ENCODE measurements at regions not wholly inside any gene's neighbourhood (a gene's known extent, or its start where the extent isn't known, plus 50 kb on each side); places are given as distances from the start of the nearest gene placed in this dataset.
"Not testable (repeated sequence)": the region's sequence is repeated elsewhere in the genome, so short reads cannot be mapped to it uniquely, and the experiment has no call there.

GRCh38 chr12:75941661-75942060 is 89.9 kb downstream of the PHLDA1 start:
- DNase-seq = not testable (repeated sequence)

- no peak for DNase-seq
These were observed 92.4 kb downstream of the PHLDA1 start for GRCh38 chr12:75939016-75939642.

- no peak for DNase-seq
These were observed 93.4 kb downstream of the PHLDA1 start for GRCh38 chr12:75938189-75938588.

- no peak for DNase-seq
These were observed 94.1 kb downstream of the PHLDA1 start for GRCh38 chr12:75937486-75937885.

- DNase-seq = no peak
These were observed 94.8 kb downstream of the PHLDA1 start for GRCh38 chr12:75936515-75937440.

GRCh38 chr12:75935539-75936242 is 95.9 kb downstream of the PHLDA1 start:
- no peak for DNase-seq

GRCh38 chr12:75933101-75933500 is 98.5 kb downstream of the PHLDA1 start:
- DNase-seq = no peak

- DNase-seq = no peak
These were observed 99.3 kb downstream of the PHLDA1 start for GRCh38 chr12:75932241-75932640.

- DNase-seq = no peak
These were observed 107.5 kb downstream of the PHLDA1 start for GRCh38 chr12:75923964-75924666.

- no peak for DNase-seq
These were observed 108.5 kb downstream of the PHLDA1 start for GRCh38 chr12:75922944-75923642.

- DNase-seq = no peak
These were observed 109.8 kb downstream of the PHLDA1 start for GRCh38 chr12:75921622-75922289.

- DNase-seq = no peak
These were observed 113.9 kb downstream of the PHLDA1 start for GRCh38 chr12:75917715-75918114.

- DNase-seq = no peak
These were observed 114.5 kb downstream of the PHLDA1 start for GRCh38 chr12:75917083-75917482.

- DNase-seq = peak in 1 of 2 experiments; percentile 8
These were observed 117.8 kb downstream of the PHLDA1 start for GRCh38 chr12:75913502-75914351.

- DNase-seq = peak; percentile 49 to 52
These were observed 121.6 kb downstream of the PHLDA1 start for GRCh38 chr12:75909714-75910656.

- peak; percentile 91 to 94 for DNase-seq
These were observed 122.5 kb downstream of the PHLDA1 start for GRCh38 chr12:75908961-75909605.

GRCh38 chr12:75905922-75906321 is 125.7 kb downstream of the PHLDA1 start:
- DNase-seq = no peak

- DNase-seq = peak in 1 of 2 experiments; percentile 1
These were observed 130.8 kb downstream of the PHLDA1 start for GRCh38 chr12:75900781-75901254.

- no peak for DNase-seq
These were observed 131.3 kb downstream of the PHLDA1 start for GRCh38 chr12:75900226-75900625.
